GM18517 (cell line): ENCODE measurements at regions not wholly inside any gene's neighbourhood (a gene's known extent, or its start where the extent isn't known, plus 50 kb on each side); places are given as distances from the start of the nearest gene placed in this dataset.

Experiments
- ATAC-seq: cut with Tn5 transposase; IDR thresholded peaks from one replicate; pipeline ENCODE4 v1.9.1; 2021; ENCODE audit warnings: mild to moderate bottlenecking, moderate library complexity; ENCODE audit not compliant: unreplicated experiment

DNA sequence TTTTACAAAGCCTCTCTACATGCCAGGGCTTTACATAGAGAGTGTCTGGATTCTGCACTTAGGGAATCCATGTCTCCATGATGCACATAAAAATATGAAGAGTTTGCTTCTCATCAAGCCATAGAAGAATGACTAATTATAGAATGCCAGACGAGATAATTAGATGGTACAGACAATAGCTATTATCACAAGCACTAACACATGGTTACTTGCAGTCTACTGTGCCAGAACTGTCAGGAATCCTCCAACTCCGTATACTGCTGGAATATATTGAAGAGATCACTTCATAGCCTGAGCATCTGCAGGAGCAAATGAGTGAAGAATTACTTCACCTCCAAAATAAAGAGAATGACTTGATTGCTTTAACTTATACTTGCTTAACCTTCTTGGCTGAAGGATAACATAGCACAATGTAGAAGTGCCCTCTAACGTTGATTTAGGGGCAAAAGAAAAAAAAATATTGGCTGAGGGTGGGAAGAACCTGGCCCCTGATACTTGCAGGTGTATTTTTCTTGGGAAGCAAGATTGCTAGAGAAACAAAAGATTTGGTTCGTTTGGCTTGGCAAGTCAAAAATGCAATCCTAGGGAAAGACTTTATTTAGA, 272.8 kb upstream of the FAR2 start:
- no peak for ATAC-seq

DNA sequence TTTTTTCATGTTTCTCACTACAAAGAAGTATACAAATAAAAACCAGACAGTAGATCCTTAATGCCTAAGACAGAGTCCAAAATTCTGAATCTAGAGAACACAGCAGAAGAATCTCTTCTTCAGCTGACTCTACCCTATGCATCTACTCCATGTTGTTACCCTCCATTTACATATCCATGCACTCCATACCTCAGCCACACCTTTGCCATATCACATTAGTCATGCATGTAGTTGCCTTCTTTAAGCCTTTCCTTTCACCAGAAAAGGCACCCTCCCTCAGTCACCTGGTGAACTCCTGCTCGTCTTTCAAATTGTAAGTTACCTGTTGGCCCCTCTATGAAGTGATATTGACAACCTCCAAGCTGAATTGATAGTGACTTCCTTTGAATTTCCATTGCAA, 271.2 kb upstream of the FAR2 start:
- ATAC-seq: no peak

DNA sequence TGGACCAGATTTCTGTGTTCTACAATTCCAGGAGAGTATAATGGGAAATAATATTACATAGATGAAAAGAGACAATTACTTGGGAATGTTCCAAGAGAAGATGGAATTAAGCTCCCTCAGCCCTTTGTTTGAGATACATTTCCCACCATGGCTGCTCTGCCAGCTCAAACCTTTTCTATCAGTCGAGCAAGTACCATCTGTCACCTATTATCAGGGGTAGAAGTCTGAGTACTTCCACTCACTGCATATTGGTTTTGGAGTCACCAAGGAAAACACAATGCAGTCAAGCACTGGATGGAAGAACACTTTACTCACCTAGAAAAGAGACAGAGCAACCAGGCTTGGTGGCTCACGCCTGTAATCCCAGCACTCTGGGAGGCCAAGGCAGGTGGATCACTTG, 270.4 kb upstream of the FAR2 start:
- ATAC-seq: no peak

DNA sequence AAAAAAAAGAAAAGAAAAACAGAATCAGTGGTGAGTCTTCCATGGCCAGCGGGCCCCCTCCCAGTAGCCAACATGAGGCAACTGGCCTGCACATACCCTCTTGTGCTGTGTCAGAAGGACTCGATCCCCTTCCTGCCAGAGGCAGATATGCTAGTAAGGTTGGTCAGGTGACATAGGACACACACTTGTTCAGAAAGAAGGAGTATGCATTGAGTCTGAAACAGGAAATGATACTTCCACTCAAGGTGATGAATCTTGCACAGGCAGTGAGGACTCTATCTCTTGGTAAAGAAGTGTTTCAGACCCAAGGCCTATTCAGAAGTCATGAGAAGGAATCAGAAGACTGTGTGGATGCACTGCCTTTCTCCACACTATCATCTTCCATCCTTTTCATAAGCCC, 269.7 kb upstream of the FAR2 start:
- peak; percentile 80 for ATAC-seq

DNA sequence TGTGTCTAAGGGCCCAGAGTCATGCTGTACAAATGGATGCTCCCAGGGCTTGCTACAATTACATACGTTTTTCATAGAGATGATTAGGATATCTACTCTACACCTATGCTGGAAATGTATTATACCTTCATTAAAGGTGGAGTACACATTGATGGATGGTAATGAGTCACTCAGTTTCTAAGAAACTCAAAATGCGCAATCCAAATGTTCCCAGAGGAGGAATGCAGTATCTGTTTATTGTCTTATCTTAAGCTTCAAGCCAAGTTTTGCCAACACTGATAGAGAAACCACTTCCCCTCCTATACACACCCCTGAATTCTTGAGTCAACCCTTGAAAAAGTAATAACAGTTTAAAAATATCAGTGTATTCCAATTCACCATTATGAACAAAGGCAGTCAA, 266.6 kb upstream of the FAR2 start:
- no peak for ATAC-seq

DNA sequence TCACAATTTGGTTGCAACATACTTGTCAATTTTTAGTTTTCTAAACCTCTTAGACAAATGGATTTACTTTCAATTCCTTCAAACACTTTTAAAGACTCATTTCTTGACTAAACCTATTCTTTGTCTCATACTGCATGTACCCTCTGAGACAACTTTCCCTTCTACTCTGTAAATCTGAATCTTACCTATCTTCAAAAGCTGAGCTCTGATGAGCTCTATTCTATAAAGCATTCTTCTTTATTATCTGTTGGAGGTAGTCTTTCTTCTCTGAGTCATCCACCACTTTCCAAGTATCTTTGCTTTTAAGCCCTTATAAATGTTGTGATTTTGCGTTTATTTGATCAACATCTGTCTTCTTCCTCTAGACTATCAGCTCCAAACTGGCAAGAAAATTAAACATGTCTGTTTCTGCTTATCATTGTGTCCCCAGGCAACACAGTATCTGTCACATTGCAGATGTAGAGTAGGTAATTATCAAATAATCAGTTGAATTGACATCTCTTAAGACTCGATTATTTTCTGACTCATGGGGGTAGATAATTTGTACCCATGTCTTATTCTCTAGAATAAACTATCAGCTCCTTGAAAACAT, 265.6 kb upstream of the FAR2 start:
- no peak for ATAC-seq

DNA sequence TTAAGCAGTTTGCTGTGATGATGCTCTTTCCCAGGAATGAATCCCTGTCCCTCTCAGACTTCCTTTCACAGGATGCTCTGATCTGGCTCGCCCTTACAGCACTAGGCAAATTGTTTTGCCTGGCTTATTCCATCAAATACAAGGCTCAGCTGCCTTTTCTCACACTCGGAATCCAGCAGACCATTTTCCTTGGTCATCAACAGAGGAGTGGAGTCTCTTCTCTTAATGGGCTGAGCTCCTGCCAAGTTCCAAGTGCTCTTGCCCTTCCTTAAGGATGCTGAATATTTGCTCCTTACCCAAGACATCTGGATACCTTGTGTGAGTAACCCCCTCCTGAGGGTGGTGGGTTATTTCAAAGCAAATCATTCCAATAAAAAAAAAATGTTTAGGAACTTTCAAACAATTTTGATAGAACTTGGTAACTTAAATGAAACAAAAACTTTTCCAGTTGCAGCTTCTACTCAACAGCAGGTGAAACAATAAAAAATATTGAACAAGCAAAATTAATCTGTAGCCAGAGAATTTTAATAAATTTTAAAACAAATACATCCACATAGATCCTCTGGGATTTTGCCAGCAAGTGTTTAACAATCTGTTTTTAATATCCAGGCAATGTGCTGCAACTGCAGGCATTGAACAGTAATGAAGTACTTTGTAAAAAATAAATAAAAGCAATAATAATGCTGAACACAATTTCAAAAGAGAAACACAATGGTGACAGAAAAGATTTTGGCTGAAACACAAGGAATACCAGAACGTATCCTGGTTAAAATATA, 264.0 kb upstream of the FAR2 start:
- no peak for ATAC-seq

DNA sequence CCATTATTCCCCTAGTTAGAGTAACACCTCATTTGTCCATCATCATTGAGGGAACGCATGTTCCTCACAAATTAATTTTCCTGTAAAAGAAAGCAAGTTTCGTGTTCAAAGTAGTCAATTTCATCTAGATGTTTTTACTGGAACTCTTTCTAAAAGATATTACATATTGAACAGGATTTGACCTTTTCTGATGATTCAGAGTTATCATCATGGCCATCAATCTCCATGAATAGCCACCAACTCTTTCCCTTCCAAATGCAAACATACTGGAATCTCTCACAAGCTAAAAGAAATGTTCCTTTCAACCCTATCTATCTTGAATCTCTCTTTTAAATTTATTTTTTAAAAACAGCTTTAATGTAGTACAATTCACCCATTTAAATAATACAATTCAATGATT, 263.1 kb upstream of the FAR2 start:
- ATAC-seq: no peak

DNA sequence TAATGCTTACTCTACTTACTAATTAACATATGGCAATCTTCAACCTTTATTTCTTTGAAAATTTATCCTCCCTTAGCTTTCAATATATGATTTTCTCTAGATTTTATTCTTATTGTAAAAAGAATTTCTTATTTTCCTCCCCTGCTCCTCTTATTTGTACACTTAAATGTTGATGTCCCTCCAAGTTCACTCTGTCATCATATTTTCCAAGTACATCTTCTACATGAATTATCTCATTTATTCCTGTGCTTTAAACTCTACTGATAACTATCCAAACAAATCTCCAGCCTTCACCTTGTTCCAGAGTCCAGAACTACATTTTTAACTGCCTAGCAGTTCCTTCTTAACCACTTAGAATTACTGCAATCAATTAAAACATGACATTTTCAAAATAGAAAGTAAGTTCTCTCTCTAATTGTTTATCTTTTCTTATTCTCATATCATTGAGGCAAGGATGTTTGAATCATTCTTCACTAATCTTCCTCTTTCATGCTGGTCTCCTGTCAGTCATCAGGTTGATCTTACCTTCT, 261.6 kb upstream of the FAR2 start:
- no peak for ATAC-seq

DNA sequence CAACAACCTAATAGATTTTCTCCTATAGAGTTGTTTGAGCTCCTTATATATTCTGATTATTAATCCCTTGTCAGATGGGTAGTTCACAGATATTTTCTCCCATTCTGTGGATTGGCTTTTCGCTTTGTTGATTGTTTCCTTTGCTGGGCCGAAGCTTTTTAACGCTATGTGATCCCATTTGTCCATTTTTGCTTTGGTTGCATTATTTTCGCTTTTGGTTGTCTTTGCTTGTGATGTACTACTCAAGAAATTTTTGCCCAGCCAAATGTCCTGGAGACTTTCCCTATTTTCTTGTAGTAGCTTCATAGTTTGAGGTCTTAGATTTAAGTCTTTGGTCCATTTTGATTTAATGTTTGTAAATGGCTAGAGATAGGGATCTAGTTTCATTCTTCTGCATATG, 258.4 kb upstream of the FAR2 start:
- no peak for ATAC-seq

DNA sequence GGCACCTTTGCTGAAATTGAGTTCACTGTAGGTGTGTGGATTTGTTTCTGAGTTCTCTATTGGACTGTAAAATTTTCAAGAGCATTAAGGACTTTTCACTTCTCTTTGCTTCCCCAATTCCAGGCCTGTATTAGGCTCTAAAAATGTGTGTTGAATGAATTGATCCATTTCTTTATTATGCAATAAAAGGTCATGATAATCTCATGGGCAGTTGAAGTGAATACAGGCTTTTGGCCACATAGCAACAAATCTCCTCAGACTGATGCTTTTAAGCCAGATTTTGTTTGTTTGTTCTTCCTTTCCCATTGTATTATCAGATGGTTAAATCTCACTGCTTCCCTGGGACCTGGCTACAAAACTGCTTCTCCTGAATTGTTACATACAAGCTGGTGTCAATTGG, 258.0 kb upstream of the FAR2 start:
- ATAC-seq: no peak

DNA sequence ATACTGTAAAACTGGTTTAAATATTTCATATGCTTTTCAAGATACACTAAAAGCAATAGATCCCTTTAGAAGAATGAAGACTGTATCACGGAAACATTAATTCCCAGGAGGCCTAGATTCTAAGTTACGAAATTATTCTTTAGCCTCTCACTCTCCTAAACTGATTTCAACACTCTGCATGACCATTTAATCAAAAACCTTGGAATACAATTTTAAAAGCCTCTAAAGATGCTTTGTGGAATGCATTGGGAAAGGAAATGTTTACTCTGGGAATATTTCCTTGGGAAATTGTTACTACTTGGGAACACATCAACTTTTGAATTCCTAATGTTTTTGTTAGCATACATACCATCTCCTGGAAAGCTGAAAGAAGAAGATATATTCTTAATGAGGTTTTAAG, 255.7 kb upstream of the FAR2 start:
- no peak for ATAC-seq

DNA sequence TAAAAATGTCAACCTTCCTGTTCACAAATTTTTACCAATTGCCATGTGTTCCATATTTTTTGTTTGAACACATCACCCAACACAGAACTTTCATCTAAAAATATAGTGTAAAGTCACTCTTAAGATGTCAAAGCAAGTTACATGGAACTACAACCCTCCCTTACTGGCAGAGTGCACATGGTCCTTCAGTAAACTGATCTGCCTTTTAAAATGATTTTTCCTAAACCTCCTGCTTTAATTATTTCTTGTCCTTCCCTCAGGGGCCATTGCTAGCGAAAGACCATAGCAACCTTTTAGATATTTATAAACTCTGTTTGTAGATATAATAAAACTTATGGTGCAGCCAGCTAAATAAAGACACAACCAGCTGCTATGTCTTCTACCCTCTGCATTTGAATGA, 255.2 kb upstream of the FAR2 start:
- ATAC-seq: no peak

DNA sequence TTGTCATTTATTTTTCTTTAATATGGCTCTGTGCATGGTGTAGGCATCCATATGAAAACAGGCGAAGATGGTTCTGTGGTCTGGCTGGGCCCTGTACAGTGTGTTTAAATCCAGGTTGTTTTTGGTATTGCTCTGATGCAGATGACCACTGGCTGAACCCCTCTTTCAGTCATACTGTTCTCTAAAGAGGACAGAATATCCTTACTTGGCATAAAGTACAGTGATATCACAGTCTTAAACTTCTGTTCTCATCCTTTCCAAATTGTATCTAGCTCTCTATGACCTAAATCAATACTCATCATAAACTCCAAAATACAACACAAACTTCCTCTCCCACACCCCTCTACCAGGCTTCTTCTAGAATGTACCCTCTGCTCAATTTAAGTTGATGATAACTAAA, 252.7 kb upstream of the FAR2 start:
- ATAC-seq: no peak

DNA sequence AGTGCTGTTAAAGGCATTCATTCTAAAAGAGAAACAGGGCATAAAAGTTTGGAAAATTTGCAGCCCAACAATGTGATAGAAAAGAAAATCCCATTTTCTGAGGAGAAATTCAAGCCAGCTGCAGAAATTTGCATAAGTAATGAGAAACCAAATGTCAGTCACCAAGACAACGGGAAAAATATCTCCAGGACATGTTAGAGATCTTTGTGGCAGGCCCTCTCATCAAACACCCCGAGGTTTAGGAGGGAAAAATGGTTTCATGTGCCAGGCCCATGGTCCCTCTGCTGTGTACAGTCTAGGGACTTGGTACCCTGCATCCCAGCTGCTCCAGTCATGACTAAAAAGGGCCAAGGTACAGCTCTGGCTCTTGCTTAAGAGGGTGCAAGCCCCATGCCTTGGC, 251.0 kb upstream of the FAR2 start:
- no peak for ATAC-seq

DNA sequence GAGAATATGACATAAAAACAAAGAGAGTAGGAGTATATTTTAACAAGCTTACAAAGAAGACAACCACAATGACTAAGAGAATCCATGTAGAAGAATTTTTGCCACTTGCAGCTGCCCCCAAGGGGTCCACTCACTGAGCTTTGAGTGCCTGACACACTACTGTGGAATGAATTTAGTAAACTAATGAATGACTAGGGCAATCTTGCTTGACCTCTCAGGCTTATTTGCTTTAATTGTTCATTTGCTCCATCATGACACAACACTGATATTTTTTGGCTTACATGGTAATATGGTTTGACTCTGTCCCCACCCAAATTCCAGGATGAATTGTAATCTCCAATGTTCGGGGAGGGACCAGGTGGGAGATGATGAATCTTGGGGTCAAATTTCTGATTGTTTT, 249.1 kb upstream of the FAR2 start:
- no peak for ATAC-seq

DNA sequence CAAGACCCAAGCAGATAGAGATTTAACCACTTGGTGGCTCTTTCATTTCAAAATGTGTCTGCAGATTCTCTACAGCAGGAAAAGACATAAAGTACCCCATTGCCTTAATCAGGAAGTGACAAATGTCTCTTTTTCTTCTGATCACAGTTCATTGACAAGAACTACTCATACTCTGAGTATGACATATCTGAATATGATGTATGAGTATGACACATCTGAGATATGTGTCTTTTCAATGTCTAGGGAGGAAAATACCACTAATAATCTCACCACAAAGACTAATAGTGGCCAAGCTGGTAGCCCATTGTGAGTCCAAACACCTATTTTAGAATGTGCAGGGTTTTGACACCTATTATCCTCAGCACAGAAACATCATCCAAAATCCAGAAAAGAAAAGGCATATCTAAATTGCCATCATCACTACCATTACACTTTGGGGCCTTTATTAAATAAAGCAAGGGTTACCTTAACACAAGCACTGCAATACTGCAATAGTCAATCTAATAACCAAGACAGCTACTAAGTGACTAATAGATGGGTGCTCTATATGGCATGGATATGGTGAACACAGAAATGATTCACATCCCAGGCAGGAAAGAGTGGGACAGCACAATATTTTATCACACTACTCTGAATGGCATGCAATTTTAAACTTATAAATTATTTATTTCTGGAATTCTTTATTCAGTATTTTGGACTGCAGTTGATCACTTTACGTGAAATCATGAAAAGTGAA, 243.7 kb upstream of the FAR2 start:
- ATAC-seq: no peak

DNA sequence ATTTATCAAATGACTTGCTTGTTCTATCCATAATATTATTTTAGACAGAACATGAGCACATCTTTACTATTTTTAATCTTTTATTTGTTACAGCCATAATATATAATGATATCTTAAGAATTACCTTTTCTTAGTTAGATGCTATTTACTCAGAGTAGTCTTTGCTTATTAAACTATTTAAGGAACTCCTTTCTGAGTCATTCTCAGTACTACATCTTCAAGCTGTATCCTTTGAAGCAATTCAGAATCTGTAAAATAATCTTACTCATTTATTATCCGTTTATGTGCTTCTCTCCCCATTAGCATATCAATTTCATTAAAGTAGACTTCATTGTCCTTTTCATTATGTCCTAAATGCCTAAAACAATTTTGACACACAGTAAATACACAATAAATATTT, 240.4 kb upstream of the FAR2 start:
- ATAC-seq: no peak

DNA sequence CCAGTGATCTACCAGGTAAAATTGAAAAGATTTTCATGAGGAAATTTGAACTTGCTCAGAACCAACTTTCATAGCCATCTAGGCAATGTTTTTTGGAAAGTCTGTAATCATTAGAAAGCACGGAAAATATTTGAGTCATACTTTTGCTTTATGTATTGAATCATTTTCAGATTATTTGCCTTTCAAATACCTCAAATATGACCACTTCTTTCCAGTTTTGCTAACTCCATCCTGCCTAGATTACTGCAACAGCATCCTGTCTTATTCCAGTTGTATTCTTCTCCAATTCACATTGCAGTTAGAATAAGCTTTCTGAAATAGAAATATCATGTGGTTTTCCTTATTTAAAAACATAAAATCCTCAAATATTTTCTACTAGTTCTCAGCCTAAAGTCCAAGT, 239.8 kb upstream of the FAR2 start:
- ATAC-seq: no peak

DNA sequence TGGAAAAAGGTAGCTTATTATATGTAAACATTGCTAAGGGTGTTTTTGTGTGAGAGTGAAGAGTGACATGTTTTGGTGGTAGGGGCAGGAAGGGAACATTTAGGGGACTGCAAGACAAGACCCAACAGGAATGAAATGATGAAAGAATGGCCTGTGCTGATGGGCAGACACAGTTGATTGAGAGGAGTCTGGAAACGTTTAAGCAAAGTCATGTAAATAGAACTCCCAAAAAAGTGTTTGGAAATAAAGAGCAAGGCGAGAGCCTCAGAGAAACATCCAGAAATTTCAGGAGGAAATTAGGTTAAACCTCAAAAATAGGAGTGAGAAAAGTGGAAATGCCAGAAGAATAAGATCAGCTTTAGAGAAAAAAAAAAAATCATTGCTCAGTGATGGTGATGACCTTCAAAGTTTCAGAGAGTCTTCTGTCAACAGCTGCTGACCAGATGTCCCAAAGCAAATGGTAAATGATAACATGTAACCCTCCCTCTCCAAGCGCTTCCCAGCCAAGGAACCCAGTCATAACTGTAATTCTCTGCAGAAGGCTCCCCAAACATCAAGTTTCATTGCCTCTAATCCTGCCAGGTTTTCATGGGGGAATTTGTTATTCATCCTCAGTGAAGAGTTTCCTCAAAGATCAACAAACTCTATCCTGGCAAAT, 223.2 kb upstream of the FAR2 start:
- ATAC-seq: no peak

DNA sequence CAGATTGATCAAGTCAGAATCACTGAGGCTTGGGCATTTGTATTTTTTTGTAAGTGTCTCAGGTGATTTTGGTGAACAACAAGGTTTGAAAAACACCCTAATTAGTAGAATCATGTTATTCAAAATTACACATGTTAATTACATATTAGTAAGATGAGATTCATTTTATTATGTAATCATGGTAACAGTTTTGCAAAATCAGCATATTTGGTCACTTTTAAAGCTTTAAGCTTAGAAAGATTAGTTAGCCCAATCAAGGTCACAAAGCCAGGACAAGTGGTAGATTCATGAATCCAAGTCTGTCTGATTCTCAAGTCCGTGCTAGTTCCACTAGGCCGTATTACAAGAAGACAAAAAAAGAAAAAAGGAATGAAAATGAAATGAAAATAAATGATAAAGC, 218.4 kb upstream of the FAR2 start:
- no peak for ATAC-seq
